Ishikawa (cell line): ENCODE measurements at regions not wholly inside any gene's neighbourhood (a gene's known extent, or its start where the extent isn't known, plus 50 kb on each side); places are given as distances from the start of the nearest gene placed in this dataset.

Experiments used
- CEBPB ChIP-seq: IDR thresholded peaks from 2 replicates; pipeline ENCODE4 v1.6.1; 2012
- CREB1 ChIP-seq: IDR thresholded peaks from 2 replicates; pipeline ENCODE4 v1.6.1; 2012; ENCODE audit warnings: low read depth
- EGR1 ChIP-seq: IDR thresholded peaks from 2 replicates; pipeline ENCODE4 v1.6.1; 2012
- EP300 ChIP-seq: IDR thresholded peaks from 2 replicates; pipeline ENCODE4 v1.6.1; 2012; ENCODE audit warnings: borderline replicate concordance
- FOXM1 ChIP-seq: IDR thresholded peaks from 2 replicates; pipeline ENCODE4 v1.6.1; 2012; ENCODE audit warnings: low read depth, borderline replicate concordance
- MAX ChIP-seq: IDR thresholded peaks from 2 replicates; pipeline ENCODE4 v1.6.1; 2012
- NFIC ChIP-seq: IDR thresholded peaks from 2 replicates; pipeline ENCODE4 v1.6.1; 2012
- RAD21 ChIP-seq: IDR thresholded peaks from 2 replicates; pipeline ENCODE4 v1.6.1; 2012; ENCODE audit warnings: low read depth
- REST ChIP-seq: IDR thresholded peaks from 2 replicates; pipeline ENCODE4 v1.6.1; 2012; ENCODE audit warnings: low read depth, mild to moderate bottlenecking
- TAF1 ChIP-seq: IDR thresholded peaks from 2 replicates; pipeline ENCODE4 v1.6.1; 2012; ENCODE audit warnings: low read depth, mild to moderate bottlenecking
- TCF12 ChIP-seq: IDR thresholded peaks from 2 replicates; pipeline ENCODE4 v1.6.1; 2012; ENCODE audit warnings: low read depth
- TEAD4 ChIP-seq: IDR thresholded peaks from 2 replicates; pipeline ENCODE4 v1.6.1; 2012
- USF1 ChIP-seq: IDR thresholded peaks from 2 replicates; pipeline ENCODE4 v1.6.1; 2012
- YY1 ChIP-seq: IDR thresholded peaks from 2 replicates; pipeline ENCODE4 v1.6.1; 2012; ENCODE audit warnings: low read depth
- ZBTB7A ChIP-seq: IDR thresholded peaks from 2 replicates; pipeline ENCODE4 v1.6.1; 2012; ENCODE audit warnings: low read depth

GRCh38 chr7:68865351-68866199 lies 732.7 kb upstream of the AUTS2 start:
- TF ChIP-seq CREB1 (no peak), TEAD4 (no peak), TAF1 (no peak), NFIC (no peak), EGR1 (no peak), MAX (no peak), TCF12 (no peak), FOXM1 (no peak), ZBTB7A (no peak), USF1 (no peak), RAD21 (no peak), EP300 (no peak)

GRCh38 chr7:68866200-68866570 lies 732.1 kb upstream of the AUTS2 start:
- TF ChIP-seq YY1 (no peak), MAX (no peak), RAD21 (no peak), CREB1 (no peak), TCF12 (no peak), TEAD4 (no peak), EP300 (no peak), ZBTB7A (no peak), FOXM1 (no peak), NFIC (no peak), USF1 (no peak), EGR1 (no peak), CEBPB (no peak), REST (no peak), TAF1 (no peak)

GRCh38 chr7:68868978-68869377 lies 729.3 kb upstream of the AUTS2 start:
- TF ChIP-seq YY1 (no peak), NFIC (no peak), CEBPB (no peak), REST (no peak), FOXM1 (no peak), MAX (no peak), CREB1 (no peak)

GRCh38 chr7:68873616-68874015 lies 724.7 kb upstream of the AUTS2 start:
- TF ChIP-seq TAF1 = no peak
- no peak for TF ChIP-seq TEAD4
- TF ChIP-seq NFIC = no peak
- no peak for TF ChIP-seq ZBTB7A
- no peak for TF ChIP-seq USF1
- no peak for TF ChIP-seq YY1
- TF ChIP-seq RAD21 = no peak
- no peak for TF ChIP-seq EP300
- TF ChIP-seq TCF12 = no peak

GRCh38 chr7:68875857-68876256 lies 722.4 kb upstream of the AUTS2 start:
- TF ChIP-seq USF1 (no peak), TEAD4 (no peak), TCF12 (no peak), REST (no peak), ZBTB7A (no peak), TAF1 (no peak), YY1 (no peak), FOXM1 (no peak), CREB1 (no peak), EP300 (no peak), NFIC (no peak), MAX (no peak), CEBPB (no peak), RAD21 (no peak), EGR1 (no peak)
